Fibroblast of skin of left quadriceps (primary cell): ENCODE measurements at regions not wholly inside any gene's neighbourhood (a gene's known extent, or its start where the extent isn't known, plus 50 kb on each side); places are given as distances from the start of the nearest gene placed in this dataset.
"Not testable (repeated sequence)": the region's sequence is repeated elsewhere in the genome, so short reads cannot be mapped to it uniquely, and the experiment has no call there.

Experiments
- DNase-seq, 2 experiments: peaks; one replicate each; pipeline ENCODE4 v3.0.0-alpha.2; 2013; ENCODE audit warnings: low read depth in 2 of 2

DNA sequence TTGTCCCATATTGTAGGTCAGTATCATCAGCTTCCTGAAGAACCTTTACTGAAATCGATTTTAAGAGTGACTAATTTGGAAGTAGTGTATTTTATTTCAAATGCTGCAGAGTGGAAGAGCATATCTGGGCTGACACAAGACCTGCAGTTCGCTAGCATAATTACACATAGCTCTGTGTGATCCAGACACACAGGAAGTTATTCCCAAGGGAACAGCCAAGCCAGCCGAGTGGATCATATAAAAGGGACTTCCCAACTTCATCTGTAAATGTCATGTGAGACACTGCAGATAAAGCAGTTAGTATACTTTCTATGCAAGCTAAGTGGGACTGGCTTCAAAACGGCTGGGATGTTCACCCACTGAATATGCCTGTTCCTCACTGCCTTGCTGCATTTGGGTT is 760.4 kb downstream of the SLITRK1 start:
- DNase-seq: no peak

DNA sequence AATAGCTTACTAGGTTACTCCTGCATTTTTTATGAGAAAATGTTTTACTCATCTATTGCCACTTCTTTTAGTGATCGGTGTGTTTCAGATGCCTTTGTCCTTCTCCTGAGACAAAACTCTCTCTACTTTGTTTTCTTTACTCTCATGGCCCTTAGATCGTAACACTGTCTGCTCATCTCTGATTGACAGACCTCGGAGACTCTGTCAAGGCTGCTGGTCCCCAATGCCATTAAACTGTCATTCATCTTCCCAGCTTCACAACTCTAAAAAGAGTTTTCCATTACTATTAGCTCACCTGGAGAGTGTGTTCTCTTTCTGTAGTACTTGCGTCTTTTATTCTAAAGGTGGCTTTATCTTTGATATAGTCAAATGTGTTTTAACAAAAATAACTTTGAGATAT is 765.2 kb downstream of the SLITRK1 start:
- no peak for DNase-seq

DNA sequence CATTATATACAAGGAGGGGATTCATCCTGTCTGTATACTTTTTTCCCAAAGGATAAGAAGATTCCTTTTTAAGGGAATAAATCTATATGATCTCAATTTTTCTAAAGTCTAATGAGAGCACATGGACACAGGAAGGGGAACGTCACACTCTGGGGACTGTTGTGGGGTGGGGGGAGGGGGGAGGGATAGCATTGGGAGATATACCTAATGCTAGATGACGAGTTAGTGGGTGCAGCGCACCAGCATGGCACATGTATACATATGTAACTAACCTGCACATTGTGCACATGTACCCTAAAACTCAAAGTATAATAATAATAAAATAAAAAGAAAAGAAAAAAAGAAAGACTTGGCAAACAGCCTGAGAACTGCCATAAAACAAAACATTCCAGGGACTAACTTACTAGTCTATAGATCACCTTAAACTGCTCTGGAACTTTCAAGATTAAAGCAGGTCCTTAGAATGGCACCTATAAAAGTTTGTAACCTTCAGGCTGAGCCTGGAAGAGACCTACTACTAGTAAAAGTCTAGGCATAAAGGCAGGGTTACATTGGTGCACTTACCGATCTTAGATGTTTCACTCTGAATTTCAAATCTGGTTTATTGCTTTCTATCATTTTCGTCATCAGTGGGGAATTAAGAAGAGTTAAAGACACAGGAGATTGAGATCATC is 780.6 kb downstream of the SLITRK1 start:
- not testable (repeated sequence) for DNase-seq

DNA sequence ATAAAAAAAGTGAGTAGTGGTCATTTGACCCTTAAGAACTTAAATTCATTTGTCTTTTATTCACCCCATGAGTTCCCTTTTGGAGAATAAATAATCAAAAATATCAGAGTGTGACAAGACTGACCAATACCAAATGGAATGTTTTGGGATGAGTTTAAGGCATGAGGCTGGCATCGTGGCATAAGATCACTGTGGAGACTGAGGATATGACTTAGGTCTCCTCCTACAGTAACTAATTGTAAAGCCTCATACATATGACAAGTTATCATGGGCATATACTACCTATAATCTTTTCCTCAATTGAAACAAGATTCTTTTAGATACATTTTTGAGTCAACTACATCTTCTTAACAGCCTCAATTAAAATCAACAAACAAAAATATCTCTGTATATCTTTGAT is 782.0 kb downstream of the SLITRK1 start:
- DNase-seq: no peak

DNA sequence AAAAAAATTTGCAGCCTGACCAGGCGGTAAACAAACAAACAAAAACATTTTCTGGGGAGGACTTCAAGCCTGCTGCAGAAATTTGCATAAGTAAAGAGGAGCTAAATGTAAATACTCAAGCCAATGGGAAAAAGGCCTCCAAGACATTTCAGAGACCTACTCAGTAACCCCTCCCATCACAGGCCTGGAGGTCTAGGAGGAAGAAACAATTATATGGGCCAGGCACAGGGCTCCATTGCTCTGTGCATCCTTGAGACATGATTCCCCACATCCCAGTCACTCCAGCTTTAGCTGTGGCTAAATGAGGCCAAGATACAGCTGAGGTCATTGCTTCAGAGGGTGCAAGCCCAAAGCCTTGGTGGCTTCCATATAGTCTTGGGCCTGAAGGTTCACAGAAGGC is 793.4 kb downstream of the SLITRK1 start:
- no peak for DNase-seq

DNA sequence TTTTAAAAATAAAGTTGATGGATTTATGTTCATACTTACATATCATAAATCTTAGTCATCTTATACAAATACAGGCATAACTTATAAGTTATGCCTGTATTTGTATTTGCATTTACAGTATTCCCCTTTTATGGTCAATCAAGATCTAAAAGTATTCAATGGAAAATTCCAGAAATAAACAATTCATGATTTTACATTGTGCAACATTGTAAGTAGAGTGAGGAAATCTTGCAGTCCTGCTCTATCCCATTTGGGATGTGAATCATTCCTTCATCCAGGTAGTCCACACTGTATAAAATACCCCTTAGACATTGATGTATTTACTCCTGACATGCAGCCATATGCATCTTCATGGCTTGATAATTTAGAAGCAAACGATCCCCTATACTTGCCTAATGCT is 795.3 kb downstream of the SLITRK1 start:
- DNase-seq: no peak

DNA sequence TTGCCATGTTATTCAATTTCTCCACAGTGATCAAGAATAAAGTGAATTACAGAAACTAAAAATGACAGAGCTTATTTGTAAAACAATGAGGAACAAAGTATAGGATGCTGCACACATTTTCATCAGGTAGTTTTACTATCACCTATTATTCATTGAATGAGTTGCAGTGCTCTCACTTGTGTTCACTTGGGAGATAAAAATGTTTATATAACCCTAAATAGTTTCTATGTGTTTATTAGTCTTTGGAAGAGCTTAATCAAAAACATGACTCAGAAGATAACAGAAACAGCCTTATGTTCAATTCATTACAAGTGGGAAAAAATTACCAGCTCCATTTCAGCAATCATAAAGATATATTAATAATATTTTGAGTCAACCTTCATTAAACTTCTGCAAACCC is 796.2 kb downstream of the SLITRK1 start:
- no peak for DNase-seq

DNA sequence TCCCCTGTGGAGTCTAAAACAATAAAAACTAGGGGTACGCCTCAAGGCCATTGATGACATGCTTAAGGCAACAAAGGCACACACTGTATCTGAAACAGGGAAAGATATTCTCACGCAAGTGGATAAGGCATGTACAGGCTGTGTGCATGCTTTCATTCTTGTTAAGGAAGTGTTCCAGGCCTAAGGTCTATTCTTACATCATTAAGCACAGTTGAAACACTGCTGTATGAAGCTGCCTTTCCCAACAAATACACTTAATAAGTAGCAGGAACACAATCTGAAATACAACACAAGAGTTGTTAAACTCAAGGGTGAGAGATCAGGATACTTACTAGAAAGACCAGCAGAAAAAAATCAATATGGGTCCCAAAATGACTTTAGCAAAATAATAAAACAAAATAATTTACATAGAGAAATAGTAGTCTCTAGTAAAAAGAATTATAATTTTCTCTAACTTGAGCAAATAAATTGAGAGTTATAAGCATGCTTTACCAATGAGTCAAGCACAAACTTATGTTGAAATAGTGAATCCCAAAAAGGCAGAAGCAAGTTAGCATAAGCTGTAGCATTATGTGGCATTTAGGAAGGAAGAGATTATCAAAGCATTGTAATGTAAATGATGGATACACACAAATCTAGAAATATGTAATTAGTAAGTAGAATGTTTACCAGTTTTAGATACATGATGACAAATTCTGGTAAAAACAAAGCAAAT is 796.9 kb downstream of the SLITRK1 start:
- peak in 1 of 2 experiments; percentile 30 for DNase-seq

DNA sequence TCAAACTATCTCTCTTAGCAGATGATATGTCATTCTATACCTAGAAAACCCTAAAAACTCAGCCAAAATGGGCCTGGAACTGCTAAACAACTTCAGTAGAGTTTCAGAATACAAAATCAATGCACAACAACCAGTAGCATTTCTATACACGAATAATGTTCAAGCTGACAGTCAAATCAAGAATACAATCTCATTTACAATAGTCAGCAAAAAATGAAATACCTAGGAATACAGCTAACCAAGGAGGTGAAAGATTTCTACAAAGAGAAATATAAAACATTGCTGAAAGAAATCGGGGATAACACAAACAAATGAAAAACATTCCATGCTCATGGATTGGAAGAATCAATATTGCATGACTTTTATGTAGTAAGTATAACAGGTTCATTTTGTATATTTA is 804.8 kb downstream of the SLITRK1 start:
- no peak for DNase-seq

DNA sequence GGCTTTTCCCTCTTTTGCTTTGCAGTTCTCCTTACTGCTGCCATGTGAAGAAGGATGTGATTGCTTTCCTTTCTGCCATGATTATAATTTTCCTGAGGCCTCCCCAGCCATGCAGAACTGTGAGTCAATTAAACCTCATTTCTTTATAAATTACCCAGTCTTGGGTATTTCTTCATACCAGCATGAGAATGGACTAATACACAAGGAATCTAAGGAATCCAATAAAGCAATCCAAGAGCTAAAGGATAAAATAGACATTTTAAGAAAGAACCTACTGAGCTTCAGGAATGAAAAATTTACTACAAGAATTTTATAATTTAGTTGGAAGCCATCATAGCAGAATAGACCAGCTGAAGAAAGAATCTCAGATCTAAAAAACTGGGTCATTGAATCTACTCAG is 808.3 kb downstream of the SLITRK1 start:
- DNase-seq: peak; percentile 20 to 22

DNA sequence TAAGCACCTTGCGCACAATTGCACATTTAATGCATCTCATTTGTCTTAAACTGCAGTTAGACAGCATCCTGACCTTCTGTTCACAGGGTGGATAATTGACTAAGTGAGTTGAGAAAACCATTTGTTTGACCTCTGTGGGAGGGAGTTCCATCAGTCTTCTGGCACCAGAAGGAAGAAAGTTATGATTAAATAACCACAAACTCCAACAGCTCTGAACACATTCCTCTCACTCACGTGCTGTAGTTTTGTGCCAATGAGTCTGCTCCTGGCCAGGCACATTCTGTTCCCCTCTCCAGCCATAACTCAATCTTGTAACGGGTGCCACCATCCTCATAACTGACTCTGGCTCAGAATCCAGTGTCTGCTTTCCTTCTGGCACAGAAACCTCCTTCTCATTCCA is 817.2 kb downstream of the SLITRK1 start:
- DNase-seq: peak in 1 of 2 experiments; percentile 21

DNA sequence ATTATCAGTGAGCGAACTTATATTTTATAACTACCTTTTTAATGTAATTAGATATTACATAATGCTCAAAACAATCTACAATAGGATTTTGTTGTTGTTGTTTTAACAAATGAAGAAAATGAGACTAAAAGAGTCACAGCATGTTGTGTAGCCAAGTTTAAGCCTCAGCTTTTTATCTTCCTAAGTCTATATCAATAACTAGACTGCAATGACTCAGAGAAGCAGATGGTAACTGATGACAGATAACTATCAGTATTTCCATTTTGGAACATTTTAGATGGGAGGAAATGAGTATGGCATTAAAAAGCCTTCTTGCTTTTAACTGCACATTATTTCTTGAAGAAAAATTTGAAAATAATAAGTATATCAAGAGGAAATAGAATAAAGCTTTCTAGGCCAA is 825.2 kb downstream of the SLITRK1 start:
- peak; percentile 2 to 7 for DNase-seq

DNA sequence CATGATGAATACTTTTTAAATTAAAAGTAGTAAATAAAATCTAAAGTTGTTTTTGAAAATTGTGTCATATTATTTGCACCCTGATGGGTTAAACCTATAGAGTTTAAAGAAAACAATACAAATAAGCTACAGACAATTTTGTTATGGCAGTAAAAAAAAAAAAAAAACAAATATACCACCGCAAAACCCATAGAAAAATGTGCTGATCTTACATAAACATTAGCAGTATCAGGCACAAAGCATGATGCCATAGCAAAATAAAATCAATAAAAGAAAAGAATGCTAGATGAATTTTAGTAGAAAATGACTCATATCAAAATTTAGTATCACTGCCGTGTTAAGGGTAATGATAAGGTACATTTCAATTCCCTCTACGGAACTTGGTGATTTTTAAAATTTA is 826.0 kb downstream of the SLITRK1 start:
- DNase-seq: no peak

DNA sequence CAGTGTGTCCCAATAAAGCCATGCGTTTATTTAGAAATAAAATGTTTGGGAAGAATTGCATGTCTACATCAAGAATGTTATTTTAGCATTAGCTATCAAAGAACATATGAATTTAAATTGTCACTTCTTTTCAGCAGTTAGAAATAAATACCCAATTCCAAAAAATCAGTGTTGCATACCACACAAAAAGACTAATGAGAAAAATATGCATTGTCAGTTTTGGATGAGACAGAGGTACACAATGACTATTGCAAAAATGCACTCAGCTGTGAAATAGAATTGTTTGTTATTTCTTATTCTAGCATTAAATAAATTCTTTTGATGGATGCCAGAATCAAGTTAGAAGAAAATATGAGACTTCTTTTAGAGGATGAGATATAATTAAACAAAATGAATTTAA is 833.9 kb downstream of the SLITRK1 start:
- peak; percentile 3 to 6 for DNase-seq

DNA sequence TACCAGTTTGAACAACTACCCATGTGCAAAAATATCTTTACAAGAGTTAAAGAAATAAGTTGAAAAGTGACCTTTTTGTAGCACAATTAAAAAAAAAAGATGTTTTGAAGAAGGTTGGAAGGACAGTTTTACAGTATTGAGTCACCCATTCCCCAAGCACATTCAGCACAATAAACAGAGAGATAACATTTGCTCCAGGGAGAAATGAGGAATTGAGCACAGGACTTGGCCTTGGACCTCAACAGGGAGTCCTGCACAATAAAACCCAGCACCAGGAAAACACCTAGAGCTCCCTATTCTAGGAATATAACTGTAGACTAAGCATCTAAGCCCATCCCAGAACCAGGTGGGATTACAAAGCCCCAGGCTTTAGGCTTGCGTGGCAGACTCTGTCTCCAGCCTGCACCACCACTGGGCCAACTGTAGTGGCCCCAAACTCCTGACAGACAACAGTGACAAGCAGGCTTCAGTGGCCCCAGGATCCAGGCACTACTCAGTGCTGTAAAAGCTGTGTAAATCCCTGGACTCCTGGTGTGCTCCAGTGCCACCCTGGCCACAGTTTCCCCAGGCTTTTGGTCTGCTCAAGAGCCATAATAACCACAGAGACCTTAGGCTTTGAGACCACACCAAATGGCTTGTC is 857.2 kb downstream of the SLITRK1 start:
- DNase-seq: no peak

DNA sequence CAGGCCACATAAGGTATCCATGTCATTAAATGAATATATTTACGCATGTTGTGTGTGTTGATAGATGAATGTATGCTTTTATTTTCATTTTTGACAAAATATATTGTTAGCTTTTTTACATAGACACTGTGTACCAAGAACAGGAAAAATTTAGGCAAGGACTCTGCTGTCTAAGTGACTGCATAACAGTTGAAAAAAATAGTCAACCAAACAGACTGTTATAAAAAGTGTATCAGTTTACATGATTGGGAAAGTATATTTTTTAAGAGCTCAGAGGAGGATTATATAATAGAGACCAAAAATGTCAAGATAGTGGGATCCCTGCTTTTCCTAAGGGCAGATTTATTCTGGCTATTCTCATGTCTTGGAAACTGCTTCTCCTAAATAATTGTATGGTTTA is 858.0 kb downstream of the SLITRK1 start:
- DNase-seq: no peak

DNA sequence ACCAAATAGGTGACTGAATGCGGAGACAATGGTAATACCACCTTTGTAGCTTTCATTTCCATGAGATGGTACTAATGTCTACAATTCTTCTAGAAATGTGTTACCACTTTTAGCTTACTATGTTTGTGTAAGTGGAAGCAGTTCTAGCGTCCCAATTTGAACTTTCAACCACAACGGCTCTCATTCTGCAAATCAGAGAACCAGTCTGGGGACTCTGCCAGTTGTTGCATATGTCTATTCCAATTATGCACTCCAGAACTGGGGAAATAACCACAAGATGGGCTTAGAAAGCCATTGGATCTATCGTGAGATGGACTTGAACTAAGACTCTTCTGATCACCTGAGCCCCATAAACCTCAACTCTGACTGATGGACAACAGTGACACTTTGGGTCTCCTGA is 862.3 kb downstream of the SLITRK1 start:
- DNase-seq: no peak

DNA sequence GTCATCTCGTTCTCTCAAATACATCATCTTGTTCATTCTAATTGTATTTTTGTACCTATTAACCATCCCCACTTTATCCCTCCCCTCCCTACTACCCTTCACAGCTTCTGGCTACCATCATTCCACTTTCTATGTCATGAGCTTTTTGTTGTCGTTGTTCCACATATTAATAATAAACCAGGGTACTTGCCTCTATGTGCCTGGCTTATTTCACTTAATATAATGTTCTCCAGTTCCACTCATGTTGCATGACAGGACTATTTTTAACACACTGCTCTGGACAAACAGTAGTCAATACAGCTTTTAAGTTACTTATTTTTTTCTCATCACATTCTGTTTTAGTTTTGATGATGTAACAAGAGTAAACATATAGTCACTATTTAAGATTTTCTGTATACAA is 872.3 kb downstream of the SLITRK1 start:
- no peak for DNase-seq

DNA sequence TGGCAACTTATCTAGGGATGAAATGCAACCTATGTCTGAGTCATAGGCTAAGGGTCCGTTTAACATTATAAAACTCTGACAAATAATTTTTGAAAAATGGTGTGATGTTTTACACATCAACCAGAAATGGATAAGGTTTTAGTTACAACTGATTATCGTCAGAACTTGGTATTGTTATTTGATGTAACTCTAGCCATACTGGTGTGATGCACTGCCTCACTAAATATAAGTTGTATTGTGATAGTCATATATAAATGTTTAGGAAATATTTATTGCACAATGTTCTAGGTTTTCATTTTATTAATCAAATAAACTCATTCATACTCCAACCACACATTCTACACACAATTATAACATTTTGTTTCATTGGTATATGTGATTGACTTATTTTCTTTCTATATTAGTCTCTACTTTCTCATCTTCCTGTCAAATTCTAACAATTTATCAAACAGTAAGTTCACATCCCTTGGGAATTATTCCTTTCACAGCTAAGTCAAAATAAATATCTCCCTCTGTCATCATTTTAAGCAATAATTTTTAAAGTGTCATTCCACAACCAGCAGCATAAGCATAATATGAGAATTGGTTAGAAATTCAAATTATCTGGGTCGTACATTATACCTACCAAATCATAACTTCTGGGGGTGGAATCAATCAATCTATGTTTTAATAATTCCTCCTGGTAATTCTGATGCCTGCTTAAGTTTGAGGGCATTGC is 873.9 kb downstream of the SLITRK1 start:
- DNase-seq: no peak

DNA sequence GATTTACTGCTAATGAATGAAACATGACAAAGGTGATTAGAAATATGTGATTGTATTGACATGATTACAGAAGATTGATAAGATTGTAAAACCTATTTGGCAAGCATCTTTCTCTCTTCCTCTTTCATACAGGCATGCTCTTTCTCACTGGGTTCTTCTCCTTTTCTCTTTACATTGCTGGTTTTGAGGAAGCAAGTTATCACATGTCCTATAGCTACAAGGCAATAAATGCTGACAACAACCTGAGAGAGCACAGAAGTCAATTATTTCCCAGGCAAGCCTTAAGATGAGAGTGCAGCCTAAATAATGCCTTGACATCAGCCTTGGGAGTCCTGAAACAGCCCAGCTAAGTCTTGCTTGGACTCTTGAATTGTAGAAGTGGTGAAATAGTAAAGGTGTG is 875.0 kb downstream of the SLITRK1 start:
- DNase-seq: no peak

DNA sequence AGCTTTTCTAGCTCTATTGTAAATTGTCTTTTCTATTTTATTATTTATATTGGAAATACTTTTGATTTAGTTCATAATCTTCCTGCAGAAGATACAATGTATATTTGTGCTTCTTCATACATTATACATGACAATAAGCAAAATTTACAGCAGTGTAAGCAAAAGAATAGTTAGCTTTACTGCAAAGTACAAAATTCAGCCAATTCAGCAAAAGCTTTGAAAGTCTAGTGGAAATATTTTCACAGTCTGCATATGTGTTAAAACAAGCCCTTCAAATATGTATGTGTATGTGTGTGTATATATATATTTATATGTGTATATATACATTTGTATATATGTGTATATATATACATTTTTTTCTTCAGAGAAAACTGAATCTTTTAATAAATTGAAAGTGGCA is 879.1 kb downstream of the SLITRK1 start:
- DNase-seq: no peak

DNA sequence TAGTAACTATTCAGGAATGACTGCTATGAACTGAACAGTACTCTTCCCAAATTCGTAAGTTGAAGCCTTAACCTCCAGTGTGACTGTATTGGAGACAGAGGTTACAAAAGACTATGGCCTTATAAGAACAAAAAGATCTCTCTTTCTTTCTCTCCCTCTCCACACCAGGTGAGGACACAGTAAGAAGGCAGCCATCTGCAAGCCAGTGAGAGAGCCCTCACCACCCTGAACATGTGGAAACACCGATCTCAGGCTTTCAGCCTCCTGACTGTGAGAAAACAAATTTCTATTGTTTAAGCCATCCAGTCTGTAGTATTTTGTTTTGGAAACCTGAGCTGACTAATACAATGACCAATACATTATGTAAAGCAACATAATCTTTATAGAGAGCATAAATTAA is 888.9 kb downstream of the SLITRK1 start:
- DNase-seq: no peak

DNA sequence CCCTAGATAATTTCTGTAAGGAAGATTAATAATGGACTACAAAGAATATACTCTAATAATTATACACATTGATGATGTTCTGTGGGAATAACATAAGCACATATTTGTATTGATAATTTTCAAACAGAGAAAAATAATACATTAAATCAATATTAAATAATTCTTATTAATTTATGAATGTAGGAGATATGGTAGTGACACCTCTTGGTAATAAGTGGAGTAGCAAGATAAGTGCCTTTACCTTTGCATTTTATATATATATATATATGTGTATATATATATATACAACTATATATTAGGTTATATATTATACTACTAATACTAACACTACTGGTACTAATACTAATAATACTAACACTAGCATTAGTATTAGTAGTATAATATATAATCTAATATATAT is 905.8 kb downstream of the SLITRK1 start:
- DNase-seq: no peak
